Colonic mucosa (tissue), 4 donors: ENCODE measurements at regions not wholly inside any gene's neighbourhood (a gene's known extent, or its start where the extent isn't known, plus 50 kb on each side); places are given as distances from the start of the nearest gene placed in this dataset.

Experiments used
- DNase-seq: peaks from one replicate; pipeline ENCODE4 v3.0.0-alpha.2; 2020
- H3K27ac ChIP-seq: fragments of 200-600 bp; one replicate; pipeline ENCODE4 v1.8.0; 2021
- H3K27me3 ChIP-seq: fragments of 200-600 bp; one replicate; pipeline ENCODE4 v1.8.0; 2021
- H3K36me3 ChIP-seq: fragments of 200-600 bp; one replicate; pipeline ENCODE4 v1.8.0; 2021
- H3K4me1 ChIP-seq: fragments of 200-600 bp; one replicate; pipeline ENCODE4 v1.8.0; 2021; ENCODE audit warnings: mild to moderate bottlenecking
- H3K4me3 ChIP-seq: fragments of 200-600 bp; one replicate; pipeline ENCODE4 v1.8.0; 2021
- H3K9ac ChIP-seq, 2 donors: one replicate each; pipeline ENCODE4 v1.7.0; 2013; ENCODE audit warnings: control low read depth in 2 of 2, low read depth in 2 of 2, low read length in 2 of 2
- H3K9me3 ChIP-seq: fragments of 200-600 bp; one replicate; pipeline ENCODE4 v1.8.0; 2021
- intact Hi-C: fragments of 100-400 bp; cut with DNase I; formaldehyde crosslinking; loops from one replicate; pipeline ENCODE4 v1.14.1; 2022
- TF ChIP-seq, protein P1 (sequence below): fragments of 200-600 bp; IDR thresholded peaks from one replicate; pipeline ENCODE4 v1.8.0; 2022; ENCODE audit warnings: antibody characterized with exemption, mild to moderate bottlenecking
- donor health status: healthy.
- donor health status: DM: no; HTN: no; CAD: no.
- donor health status: DM: no; HTN: no; CAD: no.

DNA sequence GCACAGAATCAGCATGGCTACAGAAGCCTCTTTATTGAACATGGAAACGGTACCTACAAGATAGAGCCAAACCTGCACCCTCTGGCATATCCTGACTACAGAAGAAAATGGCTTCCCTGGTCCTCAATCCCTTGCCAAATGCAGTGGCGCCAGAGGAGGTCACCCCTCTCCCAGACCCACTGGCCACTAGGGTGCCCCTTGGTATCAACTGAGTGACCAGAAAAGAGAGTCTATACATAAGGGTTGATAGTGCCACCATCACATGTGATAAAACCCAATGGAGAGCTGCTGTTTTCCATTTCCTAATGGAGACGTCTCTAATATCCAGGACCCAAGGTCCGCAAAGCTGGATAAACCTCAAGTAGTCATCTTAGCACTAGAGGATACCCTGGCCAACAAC is 52.7 kb upstream of the ALK start:
- intact Hi-C loops, result no loop called here
- H3K4me3 ChIP-seq, result no peak overlapping the region
- H3K27ac ChIP-seq, result no peak overlapping the region
- H3K4me1 ChIP-seq, result no peaks in the 10 kb centered on the region
- TF ChIP-seq, protein P1, sequence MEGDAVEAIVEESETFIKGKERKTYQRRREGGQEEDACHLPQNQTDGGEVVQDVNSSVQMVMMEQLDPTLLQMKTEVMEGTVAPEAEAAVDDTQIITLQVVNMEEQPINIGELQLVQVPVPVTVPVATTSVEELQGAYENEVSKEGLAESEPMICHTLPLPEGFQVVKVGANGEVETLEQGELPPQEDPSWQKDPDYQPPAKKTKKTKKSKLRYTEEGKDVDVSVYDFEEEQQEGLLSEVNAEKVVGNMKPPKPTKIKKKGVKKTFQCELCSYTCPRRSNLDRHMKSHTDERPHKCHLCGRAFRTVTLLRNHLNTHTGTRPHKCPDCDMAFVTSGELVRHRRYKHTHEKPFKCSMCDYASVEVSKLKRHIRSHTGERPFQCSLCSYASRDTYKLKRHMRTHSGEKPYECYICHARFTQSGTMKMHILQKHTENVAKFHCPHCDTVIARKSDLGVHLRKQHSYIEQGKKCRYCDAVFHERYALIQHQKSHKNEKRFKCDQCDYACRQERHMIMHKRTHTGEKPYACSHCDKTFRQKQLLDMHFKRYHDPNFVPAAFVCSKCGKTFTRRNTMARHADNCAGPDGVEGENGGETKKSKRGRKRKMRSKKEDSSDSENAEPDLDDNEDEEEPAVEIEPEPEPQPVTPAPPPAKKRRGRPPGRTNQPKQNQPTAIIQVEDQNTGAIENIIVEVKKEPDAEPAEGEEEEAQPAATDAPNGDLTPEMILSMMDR, result no peak
- DNase-seq, result no peak
- H3K9me3 ChIP-seq, result no peaks in the 10 kb centered on the region
- H3K9ac ChIP-seq, result no peak overlapping the region
- H3K36me3 ChIP-seq, result no peaks in the 10 kb centered on the region
- no peaks in the 10 kb centered on the region for H3K27me3 ChIP-seq

DNA sequence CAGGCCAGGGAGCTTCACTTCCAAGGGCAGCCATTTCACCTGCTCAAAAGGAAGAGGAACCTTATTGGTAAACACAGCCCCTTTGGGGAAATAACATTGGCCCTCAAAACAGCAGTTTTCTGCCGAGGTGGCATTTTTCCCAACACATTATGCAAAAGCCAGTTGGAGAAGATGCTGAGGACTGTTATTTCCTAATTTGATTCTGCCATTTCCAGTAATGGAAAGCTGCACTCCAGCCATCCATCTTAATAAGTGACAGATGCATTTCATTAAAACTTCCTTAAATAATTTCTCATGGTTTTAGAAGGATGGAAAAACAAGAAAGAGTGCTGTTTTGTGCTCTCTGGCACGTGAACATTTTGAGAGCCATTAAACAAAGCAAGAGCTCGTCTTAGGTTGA is 55.9 kb upstream of the ALK start:
- Histone ChIP-seq H3K27me3 (no peaks in the 10 kb centered on the region), H3K9me3 (no peaks in the 10 kb centered on the region), H3K4me1 (no peaks in the 10 kb centered on the region), H3K36me3 (no peaks in the 10 kb centered on the region), H3K27ac (no peak overlapping the region), H3K4me3 (no peak overlapping the region), H3K9ac (no peak overlapping the region)
- intact Hi-C loops, result no loop called here
- no peak for DNase-seq
- TF ChIP-seq, protein P1, result no peak

DNA sequence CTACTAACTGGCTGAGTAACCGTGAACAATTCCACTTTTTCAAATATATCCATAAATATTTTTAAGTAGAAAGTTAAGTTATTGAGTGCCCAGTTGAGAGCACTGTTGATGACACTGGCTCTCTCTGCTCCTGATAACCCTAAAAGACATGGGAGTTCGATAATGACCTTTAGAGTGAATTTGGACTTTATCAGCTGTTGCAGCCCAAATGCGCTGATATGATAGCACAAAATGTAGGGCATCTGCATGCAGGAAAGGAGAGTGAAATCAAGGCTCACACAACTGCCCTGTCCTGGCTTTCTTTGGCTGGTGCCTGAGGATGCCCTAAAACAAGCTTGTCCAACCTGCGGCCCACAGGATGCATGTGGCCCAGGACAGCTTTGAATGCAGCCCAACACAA is 60.0 kb upstream of the ALK start:
- Histone ChIP-seq H3K27me3 (no peaks in the 10 kb centered on the region), H3K36me3 (no peaks in the 10 kb centered on the region), H3K4me3 (no peak overlapping the region), H3K4me1 (no peaks in the 10 kb centered on the region), H3K9me3 (no peaks in the 10 kb centered on the region), H3K9ac (no peak overlapping the region), H3K27ac (no peak overlapping the region)
- no peak for DNase-seq
- intact Hi-C loops, result no loop called here
- TF ChIP-seq, protein P1, result no peak

DNA sequence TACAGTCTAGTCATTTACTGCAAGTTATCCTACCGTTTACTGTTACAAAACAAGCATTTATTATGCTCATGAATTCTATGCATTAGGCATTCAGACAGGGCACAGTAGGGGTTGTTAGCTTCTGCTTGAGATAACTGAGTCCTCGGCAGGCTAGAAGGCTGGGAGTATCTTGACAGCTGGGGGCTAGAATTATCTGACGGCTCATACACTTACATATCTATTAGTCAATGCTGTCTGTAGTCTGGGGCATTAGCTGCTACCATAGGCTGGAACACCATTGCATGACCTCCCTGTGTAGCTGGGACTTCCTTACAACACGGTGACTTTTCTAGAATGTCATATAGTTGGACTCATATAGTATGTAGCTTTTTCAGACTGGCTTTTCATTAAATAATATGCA is 61.9 kb upstream of the ALK start:
- Histone ChIP-seq H3K36me3 (no peaks in the 10 kb centered on the region), H3K27me3 (no peaks in the 10 kb centered on the region), H3K27ac (no peak overlapping the region), H3K4me1 (no peaks in the 10 kb centered on the region), H3K4me3 (no peak overlapping the region), H3K9me3 (no peaks in the 10 kb centered on the region), H3K9ac (no peak overlapping the region)
- DNase-seq, result no peak
- intact Hi-C loops, result no loop called here
- TF ChIP-seq, protein P1, result no peak

DNA sequence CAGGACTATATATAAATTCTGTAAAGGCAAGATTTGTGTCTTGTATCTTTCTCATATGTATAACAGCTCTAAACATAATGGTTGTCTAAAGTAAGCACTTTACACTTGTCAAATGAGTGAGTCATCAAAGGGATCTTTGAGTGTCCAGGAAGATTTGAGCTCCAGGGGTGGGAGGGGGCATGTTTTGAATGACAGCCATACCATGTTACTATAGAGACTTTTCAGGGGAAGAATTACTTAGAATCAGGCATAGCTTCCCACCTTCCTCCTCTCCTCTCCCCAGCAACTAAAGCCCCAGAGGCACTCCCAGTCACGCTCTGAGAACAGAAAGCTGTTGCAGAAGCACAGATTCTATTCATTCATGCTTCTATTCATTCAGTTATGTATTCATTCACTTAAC is 65.8 kb upstream of the ALK start:
- Histone ChIP-seq H3K27me3 (no peaks in the 10 kb centered on the region), H3K9me3 (no peaks in the 10 kb centered on the region), H3K9ac (no peak overlapping the region), H3K27ac (no peak overlapping the region), H3K4me3 (no peak overlapping the region), H3K36me3 (no peaks in the 10 kb centered on the region), H3K4me1 (no peaks in the 10 kb centered on the region)
- DNase-seq, result no peak
- intact Hi-C loops, result no loop called here
- TF ChIP-seq, protein P1, result no peak

DNA sequence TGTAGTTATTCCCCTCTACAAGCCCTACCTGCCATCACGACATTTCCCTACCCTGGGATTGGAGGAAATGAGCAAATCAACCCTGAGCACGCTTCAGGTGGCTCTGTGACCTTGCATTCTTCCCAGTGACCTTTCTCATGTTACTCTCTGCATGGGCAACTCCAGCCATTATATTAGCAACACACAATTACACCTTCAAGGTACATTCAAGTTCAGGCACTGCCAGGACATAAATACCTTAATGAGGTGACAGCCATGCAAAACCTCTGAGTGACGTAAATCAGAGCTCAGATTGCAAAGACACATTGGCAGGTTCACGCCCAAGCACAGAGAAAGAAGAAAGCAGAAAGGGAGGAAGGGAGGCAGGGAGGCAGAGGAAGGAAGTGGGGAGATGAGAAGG is 68.7 kb upstream of the ALK start:
- no peak for DNase-seq
- Histone ChIP-seq H3K27ac (no peak overlapping the region), H3K9me3 (no peaks in the 10 kb centered on the region), H3K9ac (no peak overlapping the region), H3K27me3 (no peaks in the 10 kb centered on the region), H3K4me3 (no peak overlapping the region), H3K36me3 (no peaks in the 10 kb centered on the region), H3K4me1 (no peaks in the 10 kb centered on the region)
- TF ChIP-seq, protein P1, result no peak
- intact Hi-C loops, result loop anchor here (5.0 kb wide), 1 partner anchor 393 kb away; no protein-coding TSS in a partner anchor
